HUES64 (cell line): ENCODE measurements at regions not wholly inside any gene's neighbourhood (a gene's known extent, or its start where the extent isn't known, plus 50 kb on each side); places are given as distances from the start of the nearest gene placed in this dataset.
A peak's percentile ranks its signal among the peaks of the same experiment; 100 is the strongest.
"Not testable (repeated sequence)": the region's sequence is repeated elsewhere in the genome, so short reads cannot be mapped to it uniquely, and the experiment has no call there.

Source experiments
- H3K27ac ChIP-seq: 2 replicates; pipeline ENCODE4 v1.7.0; 2013; ENCODE audit warnings: low read depth, low read length, inconsistent platforms
- H3K27me3 ChIP-seq: 2 replicates; pipeline ENCODE4 v1.6.1; 2013; ENCODE audit warnings: mild to moderate bottlenecking, low read length; ENCODE audit not compliant: insufficient read depth
- H3K36me3 ChIP-seq: 2 replicates; pipeline ENCODE4 v1.6.1; 2013; ENCODE audit warnings: mild to moderate bottlenecking, low read length; ENCODE audit not compliant: insufficient read depth
- H3K4me1 ChIP-seq: 2 replicates; pipeline ENCODE4 v1.6.1; 2013; ENCODE audit warnings: mild to moderate bottlenecking, low read length, moderate library complexity; ENCODE audit not compliant: insufficient read depth
- H3K4me3 ChIP-seq: 2 replicates; pipeline ENCODE4 v1.5.1; 2013; ENCODE audit warnings: mild to moderate bottlenecking, low read length, moderate library complexity
- H3K9ac ChIP-seq: 2 replicates; pipeline ENCODE4 v1.6.1; 2013; ENCODE audit warnings: mild to moderate bottlenecking, low read depth, low read length
- H3K9me3 ChIP-seq: 2 replicates; pipeline ENCODE4 v1.6.1; 2013; ENCODE audit warnings: low read depth, low read length; ENCODE audit not compliant: insufficient read depth
- WGBS: fragments of 150-250, 120-280 bp; methylation state at CpG from one replicate; pipeline ENCODE4 v1.1.7; 2013; ENCODE audit warnings: missing lambda C conversion rate; 5-methylcytosine and 5-hydroxymethylcytosine counted together

DNA sequence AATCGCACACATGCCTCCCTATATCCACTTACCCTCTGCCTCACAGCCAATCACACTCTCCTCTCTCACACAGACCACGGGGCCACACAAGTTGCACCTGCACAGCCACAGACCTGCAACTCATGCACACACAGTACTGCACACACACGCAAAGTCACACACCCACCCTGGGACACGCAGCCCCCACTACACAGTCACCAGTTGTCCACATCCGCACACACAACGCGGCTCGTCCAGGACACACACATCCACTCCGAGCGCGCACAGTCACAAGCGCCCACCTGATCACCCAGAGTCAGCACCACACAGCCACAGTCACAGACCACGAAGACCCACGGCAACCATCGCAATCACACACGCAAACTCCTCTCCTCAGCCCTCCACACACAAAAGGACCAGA, 387.3 kb downstream of the CNTNAP3B start:
- not testable (repeated sequence) for H3K4me1 ChIP-seq, H3K27me3 ChIP-seq, H3K4me3 ChIP-seq, H3K9ac ChIP-seq, H3K9me3 ChIP-seq, H3K36me3 ChIP-seq, H3K27ac ChIP-seq
- WGBS = no CpG with 5 or more reads among the region's 16 CpGs

DNA sequence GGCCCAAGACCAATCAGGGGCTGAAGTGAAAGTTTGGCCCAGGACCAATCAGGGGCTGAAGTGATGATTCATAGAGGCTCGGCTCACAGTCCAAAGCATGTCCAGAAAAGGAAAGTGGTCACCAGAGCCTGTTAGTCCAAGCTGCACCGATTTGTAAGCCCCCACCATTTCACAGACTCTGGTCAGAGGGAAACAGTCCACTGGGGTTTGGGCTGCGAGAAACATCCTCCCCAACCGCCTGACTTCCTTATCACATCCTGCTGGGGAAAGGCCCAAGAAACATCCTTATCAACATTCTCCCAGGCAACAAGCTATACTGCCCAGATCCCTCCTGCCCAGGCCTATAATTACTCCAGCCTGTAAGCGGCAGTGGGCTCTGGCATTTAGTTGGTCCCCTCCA, 388.1 kb downstream of the CNTNAP3B start:
- WGBS = 91% methylated on average over 3 of the region's 5 CpGs
- not testable (repeated sequence) for H3K9me3 ChIP-seq, H3K4me1 ChIP-seq, H3K9ac ChIP-seq, H3K4me3 ChIP-seq, H3K27me3 ChIP-seq, H3K27ac ChIP-seq, H3K36me3 ChIP-seq

DNA sequence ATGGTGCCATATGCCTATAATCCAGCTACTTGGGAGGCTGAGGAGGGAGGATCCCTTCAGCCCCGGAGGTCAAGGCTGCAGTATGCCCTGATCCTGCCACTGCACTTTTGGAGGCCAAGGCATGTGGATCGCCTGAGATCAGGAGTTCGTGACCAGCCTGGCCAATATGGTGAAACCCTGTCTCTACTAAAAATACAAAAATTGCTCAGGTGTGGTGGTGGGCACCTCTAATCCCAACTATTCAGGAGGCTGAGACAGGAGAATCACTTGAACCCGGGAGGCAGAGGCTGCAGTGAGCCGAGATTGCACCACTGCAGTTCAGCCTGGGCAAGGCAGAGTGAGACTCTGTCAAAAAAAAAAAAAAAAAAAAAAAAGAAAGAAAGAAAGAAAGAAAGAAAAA, 390.5 kb downstream of the CNTNAP3B start:
- H3K4me1 ChIP-seq, H3K4me3 ChIP-seq, H3K9ac ChIP-seq, H3K27me3 ChIP-seq, H3K27ac ChIP-seq, H3K9me3 ChIP-seq, H3K36me3 ChIP-seq: not testable (repeated sequence)
- WGBS = 94% methylated on average over 4 of the region's 5 CpGs

DNA sequence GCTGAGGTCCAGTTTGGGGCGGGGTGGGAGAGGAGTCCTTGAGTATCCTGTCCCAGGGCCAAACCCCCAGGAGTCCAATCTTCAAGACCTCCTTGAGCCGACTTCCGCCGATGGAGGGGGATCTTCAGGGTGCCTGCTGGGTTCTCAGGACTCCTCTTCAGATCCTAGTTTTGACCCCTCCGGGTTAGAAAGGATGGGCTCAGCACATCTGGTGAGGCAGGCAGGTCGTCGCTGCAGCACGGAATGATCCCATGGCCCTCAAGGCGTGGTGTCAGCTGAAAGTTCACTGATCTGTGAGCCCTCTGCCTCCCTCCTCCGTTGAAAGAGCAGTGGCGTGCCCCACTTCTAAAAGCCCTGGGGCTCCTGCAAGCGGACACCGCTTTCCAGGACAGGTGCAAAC, 430.0 kb downstream of the CNTNAP3B start:
- not testable (repeated sequence) for H3K4me1 ChIP-seq, H3K4me3 ChIP-seq, H3K9ac ChIP-seq, H3K9me3 ChIP-seq, H3K36me3 ChIP-seq, H3K27ac ChIP-seq, H3K27me3 ChIP-seq
- WGBS = 91% methylated on average over 8 of the region's 13 CpGs

DNA sequence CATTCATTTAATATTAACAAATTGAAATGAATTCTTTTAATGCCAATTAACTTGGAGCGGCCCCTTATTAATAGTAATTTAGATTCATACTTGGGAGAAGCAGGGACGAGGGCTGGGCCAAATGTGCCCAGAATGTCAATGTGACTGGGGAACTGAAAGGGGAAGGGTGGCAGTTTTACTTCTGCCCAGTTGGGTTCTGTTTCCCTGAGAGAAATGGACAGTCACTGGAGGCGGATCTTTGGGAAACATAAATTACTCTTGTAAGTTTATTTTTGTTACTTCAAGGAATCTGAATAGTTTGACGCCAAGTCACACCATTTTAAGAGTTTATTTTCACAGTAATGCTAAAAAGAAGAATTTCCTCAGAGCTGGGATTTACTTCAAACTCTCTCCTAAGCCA, 432.1 kb downstream of the CNTNAP3B start:
- not testable (repeated sequence) for H3K4me1 ChIP-seq, H3K9ac ChIP-seq, H3K36me3 ChIP-seq, H3K27me3 ChIP-seq, H3K9me3 ChIP-seq, H3K4me3 ChIP-seq, H3K27ac ChIP-seq
- 81% methylated on average over 1 of the region's 4 CpGs for WGBS

DNA sequence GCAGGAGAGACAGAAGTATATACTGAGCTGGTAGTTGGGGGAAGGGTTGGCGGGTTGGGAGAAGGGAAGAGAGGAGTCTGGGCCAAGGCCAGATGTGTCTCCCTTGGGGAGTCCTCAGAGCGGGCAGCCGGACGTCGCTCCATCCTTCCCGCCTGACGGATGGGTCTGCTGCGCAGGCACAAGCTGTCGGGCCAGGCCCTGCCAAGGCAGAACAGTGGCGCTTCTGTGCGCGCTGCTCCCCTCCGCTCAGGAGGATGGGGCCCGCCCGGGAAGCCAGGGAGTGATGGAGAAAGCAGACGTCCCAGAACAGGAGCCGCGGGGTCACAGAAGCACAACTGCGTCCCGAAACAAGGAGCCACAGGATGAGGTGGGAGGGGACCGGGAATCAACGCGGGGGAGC, 449.9 kb downstream of the CNTNAP3B start:
- H3K4me1 ChIP-seq, H3K27me3 ChIP-seq, H3K27ac ChIP-seq, H3K9ac ChIP-seq, H3K36me3 ChIP-seq, H3K9me3 ChIP-seq, H3K4me3 ChIP-seq: not testable (repeated sequence)
- no CpG with 5 or more reads among the region's 23 CpGs for WGBS

GRCh38 chr9:41663497-41664036, 465.7 kb downstream of the CNTNAP3B start:
- WGBS = 19% methylated on average over 12 of the region's 29 CpGs
- H3K27me3 ChIP-seq, H3K36me3 ChIP-seq, H3K9ac ChIP-seq, H3K9me3 ChIP-seq, H3K4me1 ChIP-seq, H3K27ac ChIP-seq: not testable (repeated sequence)
- peak overlapping the region; percentile 40 for H3K4me3 ChIP-seq

- not testable (repeated sequence) for H3K4me3 ChIP-seq, H3K27ac ChIP-seq, H3K9ac ChIP-seq, H3K4me1 ChIP-seq, H3K36me3 ChIP-seq, H3K9me3 ChIP-seq, H3K27me3 ChIP-seq
- WGBS = 100% methylated on average over 1 of the region's 10 CpGs
Measured at GRCh38 chr9:41658706-41659105, 469.6 kb upstream of the ZNG1F start.

DNA sequence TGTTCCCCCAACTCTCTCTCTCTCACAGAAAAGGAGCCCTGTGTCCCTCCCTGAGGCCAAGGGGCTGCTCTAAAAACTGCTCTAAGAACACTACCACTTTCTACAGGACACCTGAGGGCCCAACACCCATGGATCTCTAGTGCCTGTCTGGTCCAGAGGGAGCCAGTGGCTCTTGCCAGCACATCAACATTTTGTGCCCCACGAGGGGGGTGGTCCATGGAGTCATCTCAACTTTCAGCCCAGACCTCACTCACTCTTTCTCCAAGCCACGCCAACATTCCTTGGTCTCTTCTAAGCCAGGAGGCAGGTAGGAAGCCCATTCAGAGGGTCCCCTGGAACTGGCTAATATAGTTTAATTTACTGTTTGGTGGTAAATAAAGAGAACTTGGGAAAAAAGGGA, 469.0 kb upstream of the ZNG1F start:
- H3K36me3 ChIP-seq, H3K27me3 ChIP-seq, H3K9me3 ChIP-seq, H3K9ac ChIP-seq, H3K4me1 ChIP-seq, H3K27ac ChIP-seq, H3K4me3 ChIP-seq: not testable (repeated sequence)
- WGBS = 79% methylated on average over 1 of the region's 2 CpGs

DNA sequence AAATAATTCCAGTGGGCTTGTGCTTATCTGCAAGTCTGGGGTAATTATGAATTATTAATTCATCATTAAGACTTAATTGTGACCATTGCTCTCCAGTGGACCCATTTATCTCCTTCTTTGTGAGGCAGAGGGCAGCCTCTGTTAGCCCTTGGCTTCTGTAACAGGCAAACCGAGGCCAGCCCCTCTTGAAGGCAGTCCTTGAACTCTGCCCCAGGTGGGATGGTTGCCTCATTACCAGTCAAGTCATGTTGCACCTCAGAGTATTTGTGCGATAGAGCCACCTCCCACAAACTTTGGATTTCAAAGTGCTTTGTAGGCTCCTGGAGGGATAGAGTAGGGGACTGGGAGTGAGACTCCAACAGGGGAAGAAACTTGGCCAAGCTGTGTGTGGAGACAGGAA, 468.0 kb upstream of the ZNG1F start:
- WGBS = 87% methylated on average over 2 of the region's 2 CpGs
- H3K27ac ChIP-seq, H3K27me3 ChIP-seq, H3K9me3 ChIP-seq, H3K9ac ChIP-seq, H3K4me1 ChIP-seq, H3K4me3 ChIP-seq, H3K36me3 ChIP-seq: not testable (repeated sequence)

GRCh38 chr9:41655071-41655554, 466.0 kb upstream of the ZNG1F start:
- 6% methylated on average over 16 of the region's 35 CpGs for WGBS
- not testable (repeated sequence) for H3K9me3 ChIP-seq, H3K36me3 ChIP-seq, H3K4me1 ChIP-seq, H3K27me3 ChIP-seq, H3K9ac ChIP-seq, H3K4me3 ChIP-seq, H3K27ac ChIP-seq

DNA sequence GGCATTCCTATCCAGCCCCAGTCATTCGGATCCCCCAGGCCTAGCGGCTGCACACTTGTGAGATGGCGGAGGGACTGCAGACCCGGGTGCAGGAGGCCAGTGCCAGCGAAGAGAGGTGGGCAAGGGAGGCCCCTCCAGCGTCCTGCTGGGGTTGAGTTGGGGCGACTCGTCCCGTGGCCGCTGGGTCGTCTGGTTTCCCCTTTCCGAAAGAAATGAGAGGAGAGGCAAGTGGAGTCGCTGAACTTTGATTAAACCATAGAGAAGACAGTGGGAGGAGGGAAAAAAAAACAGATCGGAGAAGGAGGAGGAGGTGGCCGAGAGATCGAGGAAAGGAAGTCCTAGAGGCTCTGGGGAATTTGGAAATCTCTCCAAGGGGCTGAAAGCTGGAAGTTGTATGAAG, 465.2 kb upstream of the ZNG1F start:
- H3K4me1 ChIP-seq, H3K27ac ChIP-seq, H3K36me3 ChIP-seq, H3K9me3 ChIP-seq, H3K4me3 ChIP-seq, H3K9ac ChIP-seq, H3K27me3 ChIP-seq: not testable (repeated sequence)
- 65% methylated on average over 16 of the region's 16 CpGs for WGBS
